Activated CD4-positive, alpha-beta T cell treated with anti-CD3 and anti-CD28 coated beads, Interleukin-10, Interleukin-2, amounts not matched to agents 100 ng/mL and 50 ng/mL, durations not matched to agents 16 hours and 8 hours (primary cell): ENCODE measurements at regions not wholly inside any gene's neighbourhood (a gene's known extent, or its start where the extent isn't known, plus 50 kb on each side); places are given as distances from the start of the nearest gene placed in this dataset.

Experiments used
- DNase-seq: peaks from one replicate; pipeline ENCODE4 v3.0.0-alpha.2; 2020

DNA sequence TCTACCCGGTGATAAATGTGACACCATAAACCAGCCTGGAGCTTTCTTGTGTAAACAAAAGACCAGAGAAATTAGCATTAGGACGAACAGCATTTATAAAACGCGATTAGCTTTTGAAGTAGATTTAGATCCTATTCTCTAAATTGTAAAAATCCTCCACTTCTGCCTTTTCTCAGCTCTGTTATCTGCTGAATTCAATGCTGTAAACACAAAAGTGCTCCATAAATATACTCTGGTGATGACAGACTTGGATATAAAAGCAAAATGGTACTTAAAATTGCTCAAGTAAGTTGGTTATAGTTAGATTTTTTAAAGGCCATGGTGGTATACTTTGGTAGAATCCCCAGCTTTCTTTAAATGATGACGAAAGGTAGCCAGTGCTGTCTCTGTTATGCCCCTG lies 114.6 kb upstream of the RMST start:
- DNase-seq, result no peak

DNA sequence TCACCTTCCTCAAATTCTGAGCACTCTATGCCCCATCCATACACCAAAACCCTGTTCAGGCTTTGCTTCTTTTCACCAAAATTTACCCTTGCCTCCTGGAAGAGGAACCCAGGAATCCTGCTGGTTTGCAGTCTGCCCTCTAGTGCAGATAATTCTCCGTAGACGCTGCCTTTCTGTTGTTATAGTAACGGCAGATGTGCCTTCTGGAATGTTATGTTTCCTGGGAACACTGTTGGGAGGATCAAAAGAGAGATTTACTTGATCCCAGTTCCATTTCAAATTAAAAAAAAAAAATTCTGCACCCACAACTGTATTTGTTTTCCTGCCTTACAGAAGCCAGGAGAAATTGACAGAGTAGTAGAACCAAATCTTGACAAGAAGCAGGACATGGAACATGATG lies 104.2 kb upstream of the RMST start:
- DNase-seq, result no peak

DNA sequence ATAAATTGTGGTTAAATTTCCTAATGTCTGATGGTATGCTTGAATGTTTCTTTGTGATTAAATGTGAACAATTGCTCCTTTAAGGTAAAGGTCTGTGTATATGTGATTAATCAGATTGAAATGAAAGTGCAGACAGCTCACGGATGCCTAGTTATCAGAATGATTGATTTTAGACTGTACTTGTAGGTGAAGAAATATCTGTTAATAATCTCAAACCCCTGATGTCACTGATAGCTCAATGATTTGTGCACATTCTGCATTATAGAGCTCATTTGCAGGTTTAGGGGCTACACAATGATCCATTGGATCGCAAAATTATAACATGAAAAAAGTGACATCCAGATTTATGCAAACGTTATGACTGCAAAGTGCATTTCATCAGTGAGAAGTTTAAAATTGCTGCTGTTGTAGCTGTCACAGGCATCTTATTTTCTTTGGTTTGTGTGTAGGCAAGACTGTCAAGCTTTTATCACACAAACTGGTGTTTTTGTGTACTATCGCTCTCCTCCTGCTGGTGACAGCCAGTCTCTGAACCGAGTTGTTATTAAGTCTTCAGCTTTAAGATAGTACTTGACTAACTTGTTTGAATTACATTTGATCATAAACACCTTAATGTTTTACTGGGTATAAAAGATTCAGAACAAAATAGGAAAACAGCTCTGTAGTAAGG lies 103.4 kb upstream of the RMST start:
- no peak for DNase-seq

DNA sequence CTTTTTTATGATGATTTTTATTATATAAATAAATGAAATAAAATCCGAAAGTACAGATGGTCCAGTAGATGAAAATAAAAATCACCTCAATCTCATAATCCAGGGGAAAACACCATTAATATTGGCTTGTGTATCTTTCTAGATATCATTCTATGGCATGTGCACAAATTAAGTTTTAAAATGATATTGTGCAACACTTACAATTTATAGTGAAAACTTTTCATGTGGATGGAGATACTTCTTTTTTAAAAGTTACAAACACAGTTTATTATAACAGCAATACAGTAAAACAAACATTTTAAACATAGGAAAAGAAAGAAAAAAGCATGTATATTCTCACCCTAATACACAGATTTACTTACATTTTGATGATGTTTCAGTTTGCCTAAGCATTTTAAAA lies 98.9 kb upstream of the RMST start:
- no peak for DNase-seq

DNA sequence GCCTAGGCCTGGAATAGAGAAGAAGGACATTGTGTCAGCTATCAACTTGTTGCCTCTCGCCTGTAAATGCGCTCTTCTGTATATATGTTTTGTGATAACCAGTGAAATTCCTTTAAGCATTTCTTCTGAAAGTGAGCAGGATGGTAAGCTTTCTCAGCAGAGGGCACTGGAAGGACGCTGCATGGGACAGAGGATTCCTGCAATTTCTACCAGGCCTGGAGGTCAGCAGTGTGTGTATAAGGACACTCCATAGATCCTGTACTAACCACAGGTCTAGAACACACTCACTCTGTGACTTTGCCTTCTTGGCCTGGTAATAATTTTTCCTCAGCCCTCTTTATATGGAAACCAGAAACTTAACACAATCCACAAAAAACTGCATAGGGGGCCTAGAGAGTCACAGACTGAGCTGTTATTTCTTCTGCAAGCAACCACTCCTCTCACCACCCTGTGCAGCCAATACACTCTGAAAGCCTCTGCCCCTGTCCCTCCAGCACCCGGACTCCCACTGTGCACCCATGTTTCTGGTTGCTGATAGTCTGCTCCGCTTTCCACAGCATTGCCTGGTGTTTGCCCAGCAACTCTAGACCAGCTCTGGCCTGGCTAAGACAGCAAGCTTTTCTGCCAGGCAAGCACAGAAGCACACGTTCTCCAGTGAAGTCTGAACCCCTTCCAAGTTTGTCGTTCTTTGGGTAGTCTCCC lies 94.0 kb upstream of the RMST start:
- no peak for DNase-seq

DNA sequence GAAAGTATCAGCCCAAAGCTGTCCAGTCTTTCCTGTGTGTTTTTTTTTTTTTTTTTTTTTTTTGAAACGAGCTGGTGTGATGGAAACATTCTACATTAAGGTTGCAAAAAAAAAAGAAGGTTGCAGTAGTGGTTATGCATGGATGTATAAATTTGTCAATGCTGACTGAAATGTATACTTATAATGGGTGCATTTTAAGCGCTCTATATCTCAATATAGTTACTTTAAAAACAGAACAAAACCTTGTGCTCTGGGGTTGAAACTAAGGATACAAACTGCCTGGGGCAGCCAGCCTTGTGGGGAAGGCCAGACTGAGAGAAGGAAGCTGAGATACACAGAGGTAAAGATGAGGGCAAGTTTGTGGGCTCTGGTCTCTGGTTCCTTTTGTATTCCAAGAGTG lies 87.3 kb upstream of the RMST start:
- no peak for DNase-seq

DNA sequence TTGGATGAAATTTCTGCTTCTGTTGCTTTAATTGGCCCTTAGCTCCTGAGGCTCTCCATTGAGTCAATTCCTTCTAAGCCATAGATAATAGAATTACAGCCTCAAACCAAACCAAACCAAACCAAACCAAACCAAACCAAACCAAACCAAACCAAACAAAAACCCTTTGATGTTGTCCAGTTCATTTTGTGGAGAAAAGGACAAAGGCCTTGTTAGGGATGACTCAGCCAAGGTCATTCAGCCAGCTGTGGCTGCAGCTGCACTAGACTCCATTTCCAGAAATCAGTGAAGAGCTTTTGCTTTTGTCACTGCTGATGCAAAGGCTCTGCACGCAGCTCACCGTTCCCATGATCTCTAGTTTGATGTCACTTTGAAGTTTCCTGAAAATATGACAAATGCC lies 82.2 kb upstream of the RMST start:
- no peak for DNase-seq

DNA sequence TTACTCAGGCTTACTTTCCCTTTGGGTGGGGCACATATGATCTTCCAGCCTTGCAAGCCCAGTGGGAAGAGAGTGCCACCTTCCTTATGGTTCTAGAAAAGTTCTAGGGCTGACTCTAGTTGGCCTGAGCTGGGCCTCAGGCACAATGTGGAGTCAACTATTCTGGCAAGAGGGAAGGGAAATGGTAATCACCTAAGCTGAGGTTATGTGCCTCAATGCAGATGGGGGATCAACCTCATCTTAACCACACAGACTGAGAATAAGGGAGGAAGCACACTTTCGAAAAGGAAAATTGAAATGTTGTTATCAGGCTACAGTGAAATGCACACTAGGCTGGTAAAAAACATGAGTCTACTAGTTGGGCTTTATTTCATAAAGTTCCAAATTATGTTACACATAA lies 77.5 kb upstream of the RMST start:
- DNase-seq, result no peak

DNA sequence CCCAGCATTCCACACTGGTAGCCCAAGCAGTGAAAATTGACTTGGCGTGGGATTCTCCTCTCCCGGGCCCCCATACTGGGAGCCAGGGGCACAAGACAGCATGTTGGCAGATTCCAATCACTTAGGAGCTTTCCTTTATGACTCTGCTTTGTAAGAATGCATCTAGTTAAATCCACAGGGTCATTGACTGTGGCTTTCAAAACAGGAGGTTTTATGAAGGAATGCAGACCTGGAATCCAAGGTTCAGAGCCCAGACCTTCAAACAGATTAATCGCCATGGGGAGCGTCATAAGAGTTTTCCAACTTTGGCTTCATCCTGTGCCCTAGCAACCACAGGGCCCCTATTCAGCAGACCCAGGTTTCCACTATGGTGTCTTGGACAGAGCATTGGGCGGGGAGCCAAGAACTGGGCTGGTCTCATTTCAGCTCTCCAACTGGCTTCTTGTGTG lies 76.4 kb upstream of the RMST start:
- DNase-seq, result no peak

DNA sequence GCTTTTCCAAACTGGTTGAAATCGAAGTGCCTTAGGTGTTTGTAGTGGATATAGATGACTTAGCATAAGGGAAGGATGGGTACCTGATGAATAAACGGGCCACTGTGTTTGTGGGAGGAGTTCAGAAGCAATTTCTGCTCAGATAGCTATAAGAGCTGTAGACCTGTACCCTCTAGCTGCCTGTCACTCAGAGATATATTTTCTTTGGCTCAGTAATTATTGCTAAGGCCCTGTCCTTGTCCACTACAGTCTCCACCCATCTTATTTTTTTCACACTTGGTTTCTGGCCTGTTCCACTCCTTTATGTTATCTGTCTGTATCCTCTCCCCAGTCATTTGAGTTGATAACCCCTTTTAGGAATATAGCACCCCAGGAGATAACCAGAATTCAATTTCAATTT lies 74.8 kb upstream of the RMST start:
- no peak for DNase-seq

DNA sequence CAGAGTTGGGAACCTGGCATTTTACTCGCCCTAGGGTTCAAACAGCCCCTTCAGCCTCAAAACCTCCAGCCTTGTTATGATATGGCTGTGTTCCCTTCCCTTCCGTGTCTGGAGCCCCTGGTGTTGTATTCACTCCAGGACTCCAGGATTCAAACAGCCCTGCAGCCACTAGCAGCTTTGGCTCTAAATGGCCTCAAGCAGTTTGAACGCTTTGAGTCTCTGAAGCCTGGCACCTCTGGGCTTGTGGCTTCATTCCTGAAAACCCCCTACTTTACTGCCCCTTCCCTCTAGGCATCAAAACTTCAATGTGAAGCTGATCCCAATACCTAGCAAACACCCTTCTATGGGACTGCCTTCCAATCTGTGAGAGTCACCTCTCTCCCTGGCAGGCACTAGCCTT lies 67.9 kb upstream of the RMST start:
- DNase-seq, result no peak

DNA sequence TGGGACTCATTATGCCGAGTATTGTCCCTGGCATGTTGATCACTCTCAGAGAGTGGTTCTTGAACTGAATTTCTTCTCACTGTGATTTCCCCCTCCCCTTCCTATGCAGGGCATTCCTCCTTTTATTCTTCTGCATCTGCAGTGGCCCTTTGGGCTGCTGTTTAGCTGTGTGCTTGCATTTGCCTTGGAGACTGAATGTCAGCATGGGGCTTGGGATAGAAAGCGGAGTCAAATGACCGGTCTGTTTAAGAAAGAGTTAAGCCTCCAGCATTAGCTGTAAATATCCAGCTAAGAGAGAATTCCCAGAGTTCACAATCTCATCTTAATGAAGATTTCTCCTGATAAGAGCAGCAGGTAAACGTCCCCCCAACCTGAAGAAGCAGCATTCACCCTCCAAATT lies 65.6 kb upstream of the RMST start:
- no peak for DNase-seq

DNA sequence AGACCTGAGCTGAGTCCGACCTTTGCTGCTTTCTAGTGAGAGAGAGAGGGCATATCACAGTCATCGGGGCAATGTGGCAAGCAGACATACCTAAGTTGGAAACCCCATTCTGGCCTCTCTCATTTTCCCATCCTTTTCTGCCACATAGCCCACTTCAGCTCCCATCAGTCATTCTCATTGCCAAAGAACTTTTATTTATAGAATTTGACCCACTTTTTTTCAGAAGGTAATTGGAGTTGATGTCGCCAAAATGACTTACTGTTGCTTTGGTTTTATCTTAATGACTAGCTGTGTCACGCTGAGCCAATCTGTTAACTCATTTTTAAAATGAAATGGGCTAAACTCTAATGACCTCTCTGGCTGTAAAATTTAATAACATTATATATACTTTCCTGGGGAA lies 63.9 kb upstream of the RMST start:
- DNase-seq, result no peak

DNA sequence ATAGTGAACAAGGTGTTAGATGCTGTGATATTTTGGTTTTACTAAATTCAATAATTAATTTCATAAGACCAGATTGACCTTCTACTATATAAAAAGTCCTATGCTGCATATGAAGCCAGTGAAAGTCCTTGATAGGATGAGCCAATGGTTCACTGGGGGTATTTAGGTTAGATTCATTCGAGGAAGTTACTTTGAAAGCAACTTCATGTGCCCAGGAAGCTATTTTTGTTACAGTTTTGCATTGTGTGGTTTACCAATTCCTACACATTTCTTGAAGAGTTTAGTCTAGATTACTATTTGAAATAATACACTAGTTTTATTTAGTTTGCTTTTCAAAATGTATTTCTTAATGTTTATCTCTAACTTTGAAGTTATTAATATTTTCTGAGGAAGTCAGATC lies 58.5 kb upstream of the RMST start:
- no peak for DNase-seq

DNA sequence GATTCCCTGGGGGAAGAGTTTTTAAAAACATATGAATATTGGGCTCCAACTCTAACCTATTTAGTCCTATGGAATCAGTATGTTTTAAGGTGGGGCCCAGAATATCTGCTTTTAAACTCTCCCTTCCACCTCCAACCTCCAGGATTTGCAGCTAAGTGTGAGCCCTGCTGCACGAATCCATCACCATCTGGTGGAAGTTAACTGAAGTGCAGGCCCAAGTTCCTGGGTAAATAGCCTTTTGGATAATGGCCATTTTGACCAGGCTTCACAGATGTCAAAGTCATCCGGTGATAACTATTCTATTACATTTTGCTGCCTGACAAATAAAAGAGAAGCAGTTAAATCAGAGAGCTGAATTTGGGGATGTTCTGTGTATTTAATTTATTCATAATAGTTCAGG lies 58.1 kb upstream of the RMST start:
- peak; percentile 30 for DNase-seq

DNA sequence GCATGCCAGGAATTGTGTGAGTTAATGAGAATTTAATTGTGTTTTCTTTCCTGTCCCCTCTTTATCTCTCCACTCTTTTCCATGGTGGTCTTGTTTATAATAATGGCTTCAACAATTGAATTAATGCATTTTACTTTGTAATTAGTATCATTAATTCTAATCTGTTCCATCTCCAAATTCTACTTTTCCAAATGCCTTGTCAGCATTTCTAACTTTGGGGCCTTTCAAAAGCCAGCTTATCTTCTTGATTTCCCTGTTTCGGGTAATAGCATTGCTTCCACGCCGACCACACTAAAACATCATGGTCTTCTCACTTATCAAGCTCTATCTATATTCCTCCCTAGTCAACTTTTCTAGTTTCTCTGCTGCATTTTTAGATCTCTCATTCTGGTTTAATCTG lies 54.2 kb upstream of the RMST start:
- DNase-seq, result no peak

DNA sequence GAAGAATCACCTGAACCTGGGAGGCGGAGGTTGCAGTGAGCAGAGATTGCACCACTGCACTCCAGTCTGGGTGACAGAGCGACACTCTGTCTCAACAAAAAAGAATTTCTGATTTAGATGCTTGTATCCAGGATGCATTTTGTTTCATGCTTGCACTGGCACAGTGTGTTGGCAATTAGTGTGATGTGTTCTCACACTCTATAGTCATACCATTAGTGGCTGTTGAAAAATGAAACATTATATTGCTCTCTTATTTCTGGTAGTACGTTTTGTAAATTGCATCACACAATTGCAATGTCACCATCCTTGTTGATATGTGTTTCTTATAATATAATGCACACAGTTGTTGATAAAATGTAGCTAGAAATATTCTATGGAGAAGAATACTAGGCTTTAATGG lies 51.3 kb upstream of the RMST start:
- DNase-seq, result no peak
